HAP-1 (cell line): ENCODE measurements at regions not wholly inside any gene's neighbourhood (a gene's known extent, or its start where the extent isn't known, plus 50 kb on each side); places are given as distances from the start of the nearest gene placed in this dataset.
"Not testable (repeated sequence)": the region's sequence is repeated elsewhere in the genome, so short reads cannot be mapped to it uniquely, and the experiment has no call there.

Source experiments
- DNase-seq, 2 experiments: peaks; one replicate each; pipeline ENCODE4 v3.0.0-alpha.2; 2016 to 2020; ENCODE audit warnings: low spot score in 2 of 2
- H3K27me3 ChIP-seq: fragments of 250-450 bp; sonication (Bioruptor Pico); 2 replicates; pipeline ENCODE4 v1.5.1; 2020; ENCODE audit warnings: low read depth, mild to moderate bottlenecking, moderate library complexity
- H3K36me3 ChIP-seq: fragments of 250-450 bp; sonication (Bioruptor Pico); replicated peaks from 2 replicates; pipeline ENCODE4 v1.5.1; 2020; ENCODE audit warnings: mild to moderate bottlenecking
- H3K4me1 ChIP-seq: fragments of 250-450 bp; sonication (Bioruptor Pico); 2 replicates; pipeline ENCODE4 v1.5.1; 2020; ENCODE audit warnings: mild to moderate bottlenecking
- H3K4me3 ChIP-seq: fragments of 250-450 bp; sonication (Bioruptor Pico); 2 replicates; pipeline ENCODE4 v1.5.1; 2020; ENCODE audit warnings: mild to moderate bottlenecking, moderate library complexity
- H3K9me3 ChIP-seq: fragments of 250-450 bp; sonication (Bioruptor Pico); 2 replicates; pipeline ENCODE4 v1.5.1; 2020; ENCODE audit warnings: mild to moderate bottlenecking, moderate library complexity
- in situ Hi-C: fragments of 300-500 bp; cut with MboI; formaldehyde crosslinking; loops from 3 replicates; pipeline ENCODE4 v1.14.3; 2020; ENCODE audit warnings: low sequenced_read_pairs, inconsistent platforms, mixed read lengths

DNA sequence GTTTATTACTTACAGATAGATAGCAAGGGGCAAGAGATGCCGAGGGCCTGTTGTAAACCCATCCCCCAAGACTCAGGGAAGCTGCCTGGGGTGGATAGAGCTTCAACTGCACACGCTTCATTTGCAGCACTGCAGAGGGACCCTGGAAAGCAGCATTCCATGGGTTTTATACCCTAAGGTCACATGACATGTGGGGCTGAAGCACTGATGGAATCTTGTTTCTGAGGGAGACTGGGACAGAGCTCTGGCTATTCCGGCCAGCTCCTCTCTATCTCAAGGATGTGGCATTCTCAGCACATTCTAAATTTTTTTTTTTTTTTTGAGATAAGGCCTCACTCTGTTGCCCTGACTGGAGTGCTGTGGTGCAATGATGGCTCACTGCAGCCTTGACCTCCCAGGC, 300.1 kb downstream of the MYCN start:
- Histone ChIP-seq H3K4me1 (no peaks in the 10 kb centered on the region), H3K36me3 (no peaks in the 10 kb centered on the region), H3K9me3 (no peaks in the 10 kb centered on the region), H3K27me3 (no peaks in the 10 kb centered on the region), H3K4me3 (no peak overlapping the region)
- in situ Hi-C loops, result no loop called here
- DNase-seq, result no peak

DNA sequence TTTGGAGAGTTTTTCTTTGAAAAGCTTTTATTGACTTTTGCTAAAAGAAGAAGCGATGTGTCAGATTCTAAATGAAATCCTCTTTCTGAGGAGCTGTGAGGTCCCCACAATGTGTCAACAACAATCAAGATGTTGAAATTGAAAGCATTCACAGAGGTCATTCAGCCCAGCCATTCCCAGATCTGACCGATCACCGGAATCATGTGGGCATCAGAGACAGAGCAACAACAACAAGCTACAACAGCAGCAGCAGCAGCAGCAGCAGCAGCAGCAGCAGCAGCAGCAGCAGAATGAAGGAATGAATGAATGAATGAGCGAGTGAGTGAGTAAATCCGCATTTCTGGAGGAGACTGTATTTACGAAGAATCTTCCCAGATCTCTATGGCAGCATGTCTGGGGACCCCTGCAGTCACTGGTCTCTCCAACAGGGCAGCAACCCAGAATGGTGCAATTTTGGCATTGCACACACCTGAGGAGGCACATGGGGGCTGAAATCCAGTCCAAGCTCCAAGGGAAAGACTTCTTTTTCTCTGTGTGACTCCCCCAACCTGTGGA, 299.0 kb downstream of the MYCN start:
- DNase-seq, result no peak
- in situ Hi-C loops, result no loop called here
- no peaks in the 10 kb centered on the region for H3K4me1 ChIP-seq
- no peaks in the 10 kb centered on the region for H3K36me3 ChIP-seq
- no peaks in the 10 kb centered on the region for H3K27me3 ChIP-seq
- H3K9me3 ChIP-seq, result no peaks in the 10 kb centered on the region
- no peak overlapping the region for H3K4me3 ChIP-seq

DNA sequence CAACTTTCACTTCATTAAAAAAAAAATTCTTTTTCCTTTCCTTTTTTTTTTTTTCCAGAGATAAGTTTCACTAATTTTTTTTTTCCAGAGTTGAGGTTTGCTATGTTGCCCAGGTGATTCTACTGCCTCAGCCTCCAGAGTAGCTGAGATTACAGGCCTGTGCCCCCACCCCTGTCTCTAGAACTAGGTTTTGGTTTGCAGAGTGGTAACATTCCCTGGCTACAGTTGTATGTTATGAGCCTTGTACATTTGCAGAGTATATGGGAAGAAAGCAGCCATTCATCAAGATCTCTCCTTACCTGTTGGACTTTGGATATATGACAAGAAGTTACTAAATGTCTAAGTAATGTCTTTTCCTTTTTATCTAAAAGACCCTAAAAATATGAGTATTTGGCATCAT, 298.4 kb downstream of the MYCN start:
- in situ Hi-C loops, result no loop called here
- Histone ChIP-seq H3K4me1 (no peaks in the 10 kb centered on the region), H3K4me3 (no peak overlapping the region), H3K9me3 (no peaks in the 10 kb centered on the region), H3K27me3 (no peaks in the 10 kb centered on the region), H3K36me3 (no peaks in the 10 kb centered on the region)
- DNase-seq, result no peak

DNA sequence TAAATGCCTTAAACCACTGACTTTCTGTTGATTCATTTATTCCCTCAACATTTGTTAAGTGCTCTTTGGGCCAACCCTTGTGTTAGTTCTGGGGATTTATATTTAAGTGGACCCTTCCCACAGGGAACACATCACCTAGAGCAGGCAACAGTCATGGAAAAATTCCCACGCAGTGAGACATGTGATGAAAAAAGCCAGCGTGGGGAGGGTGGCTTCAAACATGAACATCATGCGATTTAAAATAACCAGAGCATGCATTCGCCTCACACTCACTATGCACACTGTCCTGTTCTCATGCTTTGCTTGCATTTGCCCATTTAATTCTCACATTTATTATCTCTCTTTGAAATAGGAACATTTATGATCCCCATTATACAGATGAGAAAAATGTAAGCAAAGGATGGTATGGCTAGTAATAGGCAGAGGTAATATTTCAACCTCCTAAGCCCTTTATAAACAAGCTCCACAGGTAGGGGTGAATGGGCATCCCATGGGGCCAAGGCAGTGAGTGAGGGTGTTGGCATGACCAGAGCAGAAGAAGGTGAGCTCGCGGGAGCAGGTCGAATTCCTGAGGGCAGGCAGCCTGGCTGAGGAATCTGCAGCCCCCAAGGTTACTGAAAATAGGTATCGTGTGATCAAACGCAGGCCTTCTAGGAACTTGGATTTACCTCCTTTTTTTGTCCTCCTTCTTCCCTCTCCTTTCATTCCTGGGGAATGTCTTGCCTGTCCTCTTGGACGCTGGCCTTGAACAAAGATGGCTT, 297.8 kb downstream of the MYCN start:
- H3K4me3 ChIP-seq, result no peak overlapping the region
- no peaks in the 10 kb centered on the region for H3K36me3 ChIP-seq
- H3K9me3 ChIP-seq, result no peaks in the 10 kb centered on the region
- no peak for DNase-seq
- in situ Hi-C loops, result no loop called here
- H3K4me1 ChIP-seq, result no peaks in the 10 kb centered on the region
- no peaks in the 10 kb centered on the region for H3K27me3 ChIP-seq

DNA sequence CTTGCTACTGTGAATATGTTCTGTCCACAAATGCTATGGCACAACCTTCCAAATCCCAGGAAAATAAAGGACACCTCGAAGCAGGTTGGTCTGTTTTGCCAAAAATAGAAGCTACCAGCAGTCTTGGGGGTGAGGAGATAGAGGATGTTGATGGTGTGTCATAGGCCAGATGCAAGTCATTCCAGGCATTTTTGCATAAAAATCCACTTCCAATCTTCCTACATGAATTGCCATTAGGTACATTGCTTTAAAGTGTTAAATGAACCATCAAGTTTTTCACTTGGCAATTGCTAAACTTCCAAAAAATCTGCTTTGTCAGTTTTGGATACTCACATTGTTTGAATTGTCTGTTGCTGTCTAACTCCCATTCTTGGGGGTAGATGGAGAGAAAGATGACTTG, 295.4 kb downstream of the MYCN start:
- no peaks in the 10 kb centered on the region for H3K36me3 ChIP-seq
- no peaks in the 10 kb centered on the region for H3K9me3 ChIP-seq
- H3K27me3 ChIP-seq, result no peaks in the 10 kb centered on the region
- no peak overlapping the region for H3K4me3 ChIP-seq
- in situ Hi-C loops, result no loop called here
- H3K4me1 ChIP-seq, result no peaks in the 10 kb centered on the region
- DNase-seq, result no peak

DNA sequence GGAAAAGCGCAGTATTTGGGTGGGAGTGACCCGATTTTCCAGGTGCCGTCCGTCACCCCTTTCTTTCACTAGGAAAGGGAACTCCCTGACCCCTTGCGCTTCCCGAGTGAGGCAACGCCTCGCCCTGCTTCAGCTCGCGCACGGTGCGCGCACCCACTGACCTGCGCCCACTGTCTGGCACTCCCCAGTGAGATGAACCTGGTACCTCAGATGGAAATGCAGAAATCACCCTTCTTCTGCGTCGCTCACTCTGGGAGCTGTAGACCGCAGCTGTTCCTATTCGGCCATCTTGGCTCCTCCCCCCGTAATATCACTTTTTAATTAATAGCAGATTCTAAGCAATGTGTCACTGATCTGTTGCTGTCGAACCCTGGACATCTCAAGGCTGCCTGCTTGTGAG, 294.9 kb downstream of the MYCN start:
- H3K27me3 ChIP-seq, in situ Hi-C loops, DNase-seq, H3K36me3 ChIP-seq, H3K9me3 ChIP-seq, H3K4me3 ChIP-seq, H3K4me1 ChIP-seq: not testable (repeated sequence)

DNA sequence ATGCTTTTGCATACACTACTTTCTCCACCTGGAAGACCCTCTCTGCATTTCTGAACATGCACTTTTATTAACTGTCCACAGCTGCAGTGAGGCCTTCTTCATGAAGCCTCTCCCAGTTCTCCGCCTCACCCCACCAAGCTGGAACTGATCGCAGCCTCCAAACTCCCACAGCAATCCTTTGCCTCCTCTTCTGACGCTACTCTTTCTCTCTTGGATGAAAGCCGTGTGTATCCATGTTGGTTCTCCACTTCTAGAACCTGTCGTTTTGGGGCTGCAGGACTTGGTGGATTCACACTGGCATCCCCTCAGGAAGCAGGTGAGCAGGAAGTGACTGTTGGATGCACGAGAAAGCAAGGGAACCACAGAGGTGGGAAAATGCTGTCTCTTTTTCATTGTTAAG, 288.6 kb downstream of the MYCN start:
- no peak for DNase-seq
- Histone ChIP-seq H3K27me3 (no peaks in the 10 kb centered on the region), H3K4me3 (no peak overlapping the region), H3K36me3 (no peaks in the 10 kb centered on the region), H3K9me3 (no peaks in the 10 kb centered on the region), H3K4me1 (peaks cover 5% of the 10 kb centered on the region)
- in situ Hi-C loops, result no loop called here

DNA sequence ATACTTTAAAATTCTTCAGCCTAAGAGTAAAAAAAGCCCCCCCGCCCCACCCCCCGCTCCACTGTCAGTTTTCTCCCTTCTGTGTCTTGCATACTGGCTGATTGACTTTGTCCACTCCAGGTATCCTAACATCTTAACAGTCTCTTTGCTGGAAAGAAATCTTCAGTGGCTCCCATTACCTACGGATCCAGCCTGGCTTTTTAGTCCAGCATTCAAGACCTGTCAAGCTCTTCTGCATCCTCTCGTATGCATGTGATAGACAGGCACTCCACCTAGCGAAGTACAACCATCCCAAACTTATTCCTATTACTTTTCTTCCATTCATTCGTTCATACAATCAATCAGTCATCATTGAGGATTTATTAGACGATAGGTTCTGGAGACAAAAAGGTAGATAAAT, 288.1 kb downstream of the MYCN start:
- in situ Hi-C loops, result no loop called here
- Histone ChIP-seq H3K27me3 (no peaks in the 10 kb centered on the region), H3K4me3 (no peak overlapping the region), H3K9me3 (no peaks in the 10 kb centered on the region), H3K4me1 (peaks cover 10% of the 10 kb centered on the region), H3K36me3 (no peaks in the 10 kb centered on the region)
- no peak for DNase-seq

DNA sequence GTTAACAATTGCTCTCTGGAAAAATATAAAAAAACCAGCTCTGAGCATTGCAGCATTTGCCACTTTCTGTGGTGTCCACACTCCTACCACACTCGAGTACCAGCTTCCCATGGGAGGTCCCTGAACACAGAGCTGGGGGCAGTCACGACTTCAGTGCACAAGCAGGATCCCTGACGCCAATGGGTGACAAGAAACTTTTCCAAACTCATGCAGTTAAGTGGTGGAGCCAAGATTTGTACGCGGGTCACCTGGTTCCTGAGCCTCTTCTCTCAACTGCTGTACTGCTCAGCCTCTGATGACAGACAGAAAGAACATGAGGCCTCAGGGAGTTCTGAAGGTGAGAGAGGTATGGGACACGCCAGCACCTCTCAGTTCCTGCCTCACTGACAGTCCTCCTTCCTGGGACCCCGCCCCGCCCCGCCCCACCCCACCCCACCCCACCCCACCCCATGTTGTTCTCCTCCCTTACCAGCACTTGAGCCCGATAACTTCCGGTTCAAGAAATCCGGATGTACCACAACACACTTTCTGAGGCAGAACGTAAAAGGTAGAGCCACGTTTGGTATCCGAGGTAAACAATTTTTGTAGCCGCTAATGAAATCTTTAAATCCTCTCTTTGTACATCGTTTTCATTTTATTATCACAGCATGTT, 287.6 kb downstream of the MYCN start:
- no peak for DNase-seq
- H3K4me1 ChIP-seq, result peaks cover 13% of the 10 kb centered on the region
- no peaks in the 10 kb centered on the region for H3K9me3 ChIP-seq
- in situ Hi-C loops, result no loop called here
- H3K36me3 ChIP-seq, result no peaks in the 10 kb centered on the region
- no peak overlapping the region for H3K4me3 ChIP-seq
- no peaks in the 10 kb centered on the region for H3K27me3 ChIP-seq

DNA sequence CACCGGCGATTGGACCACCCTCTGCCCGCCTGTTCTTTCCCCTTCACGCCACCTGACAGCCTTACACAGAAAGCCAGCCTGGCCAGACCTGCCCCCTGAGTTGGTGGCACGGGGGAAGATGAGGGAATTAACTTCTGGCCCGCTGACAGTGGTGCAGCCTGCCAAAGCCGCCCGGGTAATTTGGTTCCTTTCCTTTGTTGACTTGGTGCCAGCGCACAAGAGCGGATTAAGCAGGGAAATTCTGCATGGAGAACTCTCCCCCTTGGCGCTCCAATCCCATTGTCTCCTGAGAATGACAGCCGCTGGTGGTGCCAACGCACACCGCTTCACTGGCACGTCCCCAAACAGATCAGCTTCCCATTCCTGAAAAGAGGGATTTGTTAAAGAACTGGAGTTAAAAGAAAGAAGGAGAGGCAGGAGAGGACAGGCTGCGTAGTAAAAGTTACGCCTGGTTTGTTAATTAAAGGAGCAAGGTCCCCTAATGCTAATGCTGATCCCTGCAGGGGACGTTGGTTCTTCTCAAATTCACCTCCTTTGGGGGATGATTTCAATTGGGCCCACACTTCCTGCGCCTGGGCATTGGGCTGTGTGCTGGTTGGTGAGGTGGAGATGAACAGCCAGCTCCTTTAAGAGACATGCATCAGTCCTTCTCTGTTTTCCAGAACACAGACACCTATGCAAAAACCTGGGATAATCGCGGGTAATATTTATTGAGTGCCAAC, 286.8 kb downstream of the MYCN start:
- Histone ChIP-seq H3K36me3 (no peaks in the 10 kb centered on the region), H3K27me3 (no peaks in the 10 kb centered on the region), H3K4me1 (peaks cover 18% of the 10 kb centered on the region), H3K4me3 (no peak overlapping the region), H3K9me3 (no peaks in the 10 kb centered on the region)
- no peak for DNase-seq
- in situ Hi-C loops, result no loop called here

DNA sequence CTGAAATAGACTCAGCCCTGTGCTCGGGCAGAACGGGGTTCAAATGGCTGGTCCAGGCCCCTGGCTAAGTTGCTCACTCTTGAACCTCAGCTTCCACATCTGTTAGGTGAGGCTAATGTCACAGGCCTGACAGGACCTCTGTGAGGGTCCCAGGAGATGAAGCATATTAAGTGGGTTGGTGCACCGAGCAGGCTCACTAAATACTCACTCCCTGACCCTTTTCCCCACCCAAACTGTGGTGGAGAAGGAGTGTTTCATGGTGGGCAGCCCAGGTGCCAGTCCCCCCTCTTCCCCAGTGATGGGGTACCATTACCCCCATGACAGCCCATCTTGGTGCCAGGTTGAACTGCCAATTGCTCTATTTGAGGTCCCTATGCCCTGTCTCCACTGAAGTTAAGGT, 286.0 kb downstream of the MYCN start:
- no peak overlapping the region for H3K4me3 ChIP-seq
- in situ Hi-C loops, result no loop called here
- H3K36me3 ChIP-seq, result no peaks in the 10 kb centered on the region
- H3K27me3 ChIP-seq, result no peaks in the 10 kb centered on the region
- H3K9me3 ChIP-seq, result no peaks in the 10 kb centered on the region
- H3K4me1 ChIP-seq, result peaks cover 18% of the 10 kb centered on the region
- no peak for DNase-seq

DNA sequence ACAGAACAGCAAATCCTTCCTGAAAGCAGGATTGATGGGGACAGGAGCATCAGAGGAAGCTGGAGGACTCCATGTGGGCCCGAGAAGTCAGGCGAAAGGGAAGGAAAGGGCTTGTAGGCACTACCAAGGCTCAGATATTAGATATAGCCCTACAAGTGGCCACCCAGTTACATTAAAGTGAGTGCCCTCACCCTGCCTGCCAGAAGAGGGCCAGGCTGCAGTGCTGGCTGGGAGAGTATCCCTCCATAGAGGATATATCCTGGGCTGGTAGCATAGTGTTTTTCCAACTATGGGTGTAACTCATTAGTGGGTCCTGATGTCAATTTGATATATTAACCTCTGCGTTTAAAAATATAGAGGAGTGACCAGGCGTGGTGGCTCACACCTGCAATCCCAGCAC, 285.2 kb downstream of the MYCN start:
- peaks cover 18% of the 10 kb centered on the region for H3K4me1 ChIP-seq
- H3K27me3 ChIP-seq, result no peaks in the 10 kb centered on the region
- H3K36me3 ChIP-seq, result no peaks in the 10 kb centered on the region
- H3K4me3 ChIP-seq, result no peak overlapping the region
- no peak for DNase-seq
- no peaks in the 10 kb centered on the region for H3K9me3 ChIP-seq
- in situ Hi-C loops, result no loop called here

DNA sequence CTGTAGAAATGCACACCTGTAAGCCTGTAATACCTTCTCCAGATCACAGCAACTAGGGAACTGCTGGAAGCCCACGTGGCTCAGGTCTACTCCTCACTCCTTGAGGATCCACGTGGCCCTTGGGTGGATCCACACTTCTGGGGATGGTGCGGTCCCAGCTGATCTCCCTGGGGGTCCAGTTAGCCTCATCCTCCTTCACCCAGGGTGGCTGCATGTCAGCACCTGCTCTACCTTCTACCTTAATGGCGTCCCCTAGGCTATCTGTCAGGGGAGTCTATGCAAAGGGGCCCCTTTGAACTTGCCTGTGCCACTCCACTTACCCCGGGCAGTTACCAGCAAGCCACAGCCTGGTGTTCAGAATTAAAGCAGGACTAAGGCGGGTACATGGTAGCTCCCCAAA, 284.7 kb downstream of the MYCN start:
- Histone ChIP-seq H3K27me3 (no peaks in the 10 kb centered on the region), H3K4me1 (peaks cover 18% of the 10 kb centered on the region), H3K9me3 (no peaks in the 10 kb centered on the region), H3K4me3 (no peak overlapping the region), H3K36me3 (no peaks in the 10 kb centered on the region)
- in situ Hi-C loops, result no loop called here
- no peak for DNase-seq
